ENCODE measurements at regions not wholly inside any gene's neighbourhood (a gene's known extent, or its start where the extent isn't known, plus 50 kb on each side); places are given as distances from the start of the nearest gene placed in this dataset.

- TF ChIP-seq CTCF (IDR thresholded peaks at IDR 0.05; ENCODE audit: insufficient read depth, low read depth, low read length), result no peak
- Histone ChIP-seq H3K27me3 (ENCODE audit: control insufficient read depth, insufficient read depth, low read length) (no peaks in the 10 kb centered on the region), H3K4me3 (ENCODE audit: low read depth, low read length) (no peak overlapping the region), H3K36me3 (ENCODE audit: control insufficient read depth, insufficient read depth, low read length) (no peaks in the 10 kb centered on the region)
- DNase-seq (ENCODE audit: low read depth), result no peak
- ChIA-PET CTCF (no interaction called here), POLR2A (no interaction called here)
Measured at GRCh38 chr5:89690331-89690730, 719.2 kb downstream of the CETN3 start.

- H3K4me3 ChIP-seq (ENCODE audit: low read depth, low read length), result no peak overlapping the region
- POLR2A ChIA-PET, result interaction anchor here (0.6 kb wide), 1 partner anchor 100 kb away, joined by 3 read pairs; no protein-coding TSS in a partner anchor
- TF ChIP-seq CTCF (IDR thresholded peaks at IDR 0.05; ENCODE audit: insufficient read depth, low read depth, low read length), result no peak
- no peaks in the 10 kb centered on the region for H3K27me3 ChIP-seq (ENCODE audit: control insufficient read depth, insufficient read depth, low read length)
- CTCF ChIA-PET, result no interaction called here
- no peaks in the 10 kb centered on the region for H3K36me3 ChIP-seq (ENCODE audit: control insufficient read depth, insufficient read depth, low read length)
- DNase-seq (ENCODE audit: low read depth), result no peak
Measured at GRCh38 chr5:89686081-89686765, 723.3 kb downstream of the CETN3 start.

GRCh38 chr5:89676634-89677033, 732.9 kb downstream of the CETN3 start:
- H3K36me3 ChIP-seq (ENCODE audit: control insufficient read depth, insufficient read depth, low read length), result no peaks in the 10 kb centered on the region
- TF ChIP-seq CTCF (IDR thresholded peaks at IDR 0.05; ENCODE audit: insufficient read depth, low read depth, low read length), result no peak
- ChIA-PET CTCF (no interaction called here), POLR2A (no interaction called here)
- H3K4me3 ChIP-seq (ENCODE audit: low read depth, low read length), result no peak overlapping the region
- H3K27me3 ChIP-seq (ENCODE audit: control insufficient read depth, insufficient read depth, low read length), result no peaks in the 10 kb centered on the region
- DNase-seq (ENCODE audit: low read depth), result no peak

- Histone ChIP-seq H3K36me3 (ENCODE audit: control insufficient read depth, insufficient read depth, low read length) (no peaks in the 10 kb centered on the region), H3K27me3 (ENCODE audit: control insufficient read depth, insufficient read depth, low read length) (no peaks in the 10 kb centered on the region), H3K4me3 (ENCODE audit: low read depth, low read length) (no peak overlapping the region)
- no peak for DNase-seq (ENCODE audit: low read depth)
- POLR2A ChIA-PET, result no interaction called here
- CTCF ChIA-PET, result no interaction called here
- no peak for TF ChIP-seq CTCF (IDR thresholded peaks at IDR 0.05; ENCODE audit: insufficient read depth, low read depth, low read length)
Measured at GRCh38 chr5:89673019-89673418, 736.5 kb downstream of the CETN3 start.

GRCh38 chr5:89668821-89669220, 740.7 kb downstream of the CETN3 start:
- POLR2A ChIA-PET, result no interaction called here
- Histone ChIP-seq H3K4me3 (ENCODE audit: low read depth, low read length) (no peak overlapping the region), H3K27me3 (ENCODE audit: control insufficient read depth, insufficient read depth, low read length) (no peaks in the 10 kb centered on the region), H3K36me3 (ENCODE audit: control insufficient read depth, insufficient read depth, low read length) (no peaks in the 10 kb centered on the region)
- CTCF ChIA-PET, result interaction anchor here (0.5 kb wide), 1 partner anchor 31 kb away, joined by 3 read pairs; no protein-coding TSS in a partner anchor
- DNase-seq (ENCODE audit: low read depth), result no peak
- no peak for TF ChIP-seq CTCF (IDR thresholded peaks at IDR 0.05; ENCODE audit: insufficient read depth, low read depth, low read length)

All from BJ (cell line).